HEK293T (cell line): ENCODE measurements at regions not wholly inside any gene's neighbourhood (a gene's known extent, or its start where the extent isn't known, plus 50 kb on each side); places are given as distances from the start of the nearest gene placed in this dataset.

ENCODE experiments used
- BHLHE40 ChIP-seq: fragments of 450-650 bp; IDR thresholded peaks from 2 replicates; pipeline ENCODE4 v1.6.1; 2016; ENCODE audit warnings: mild to moderate bottlenecking, moderate library complexity, borderline replicate concordance
- CTBP1 ChIP-seq: fragments of 450-650 bp; IDR thresholded peaks from 2 replicates; pipeline ENCODE4 v1.6.1; 2016; ENCODE audit warnings: borderline replicate concordance
- ELF4 ChIP-seq: fragments of 450-650 bp; IDR thresholded peaks from 2 replicates; pipeline ENCODE4 v1.6.1; 2017; ENCODE audit warnings: antibody characterized with exemption
- FOXA1 ChIP-seq: fragments of 450-650 bp; IDR thresholded peaks from 2 replicates; pipeline ENCODE4 v1.6.1; 2016; ENCODE audit warnings: mild to moderate bottlenecking
- FOXK2 ChIP-seq: fragments of 450-650 bp; IDR thresholded peaks from 2 replicates; pipeline ENCODE4 v1.6.1; 2016; ENCODE audit warnings: mild to moderate bottlenecking
- FOXM1 ChIP-seq: fragments of 450-650 bp; IDR thresholded peaks from 2 replicates; pipeline ENCODE4 v1.6.1; 2017; ENCODE audit warnings: mild to moderate bottlenecking, borderline replicate concordance
- HDGF ChIP-seq: fragments of 450-650 bp; IDR thresholded peaks from 2 replicates; pipeline ENCODE4 v1.6.1; 2017; ENCODE audit warnings: antibody characterized with exemption, borderline replicate concordance
- L3MBTL2 ChIP-seq: fragments of 450-650 bp; conservative IDR thresholded peaks from 2 replicates; pipeline ENCODE4 v1.6.1; 2016; ENCODE audit warnings: mild to moderate bottlenecking
- LEF1 ChIP-seq: fragments of 450-650 bp; IDR thresholded peaks from 2 replicates; pipeline ENCODE4 v1.6.1; 2017; ENCODE audit warnings: mild to moderate bottlenecking, borderline replicate concordance
- NFRKB ChIP-seq: fragments of 450-650 bp; IDR thresholded peaks from 2 replicates; pipeline ENCODE4 v1.6.1; 2016; ENCODE audit warnings: mild to moderate bottlenecking, moderate library complexity
- SP1 ChIP-seq: fragments of 450-650 bp; IDR thresholded peaks from 2 replicates; pipeline ENCODE4 v1.6.1; 2017
- SUZ12 ChIP-seq: fragments of 450-650 bp; IDR thresholded peaks from 2 replicates; pipeline ENCODE4 v1.6.1; 2016; ENCODE audit warnings: mild to moderate bottlenecking
- TARDBP ChIP-seq: fragments of 450-650 bp; IDR thresholded peaks from 2 replicates; pipeline ENCODE4 v1.6.1; 2016
- TF ChIP-seq, protein P1 (sequence below): fragments of 450-650 bp; IDR thresholded peaks from 2 replicates; pipeline ENCODE4 v1.6.1; 2016

GRCh38 chrX:39675619-39676018 lies 422.1 kb downstream of the BCOR start:
- no peak for TF ChIP-seq BHLHE40
- TF ChIP-seq FOXA1: no peak
- no peak for TF ChIP-seq SP1
- TF ChIP-seq LEF1: no peak
- TF ChIP-seq, protein P1, sequence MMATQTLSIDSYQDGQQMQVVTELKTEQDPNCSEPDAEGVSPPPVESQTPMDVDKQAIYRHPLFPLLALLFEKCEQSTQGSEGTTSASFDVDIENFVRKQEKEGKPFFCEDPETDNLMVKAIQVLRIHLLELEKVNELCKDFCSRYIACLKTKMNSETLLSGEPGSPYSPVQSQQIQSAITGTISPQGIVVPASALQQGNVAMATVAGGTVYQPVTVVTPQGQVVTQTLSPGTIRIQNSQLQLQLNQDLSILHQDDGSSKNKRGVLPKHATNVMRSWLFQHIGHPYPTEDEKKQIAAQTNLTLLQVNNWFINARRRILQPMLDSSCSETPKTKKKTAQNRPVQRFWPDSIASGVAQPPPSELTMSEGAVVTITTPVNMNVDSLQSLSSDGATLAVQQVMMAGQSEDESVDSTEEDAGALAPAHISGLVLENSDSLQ: no peak
- no peak for TF ChIP-seq FOXM1
- TF ChIP-seq ELF4: no peak
- TF ChIP-seq SUZ12: no peak
- TF ChIP-seq TARDBP: no peak
- TF ChIP-seq FOXK2: no peak
- TF ChIP-seq L3MBTL2: no peak
- no peak for TF ChIP-seq HDGF
- TF ChIP-seq CTBP1: no peak
- no peak for TF ChIP-seq NFRKB
